GM19452 (cell line): ENCODE measurements at regions not wholly inside any gene's neighbourhood (a gene's known extent, or its start where the extent isn't known, plus 50 kb on each side); places are given as distances from the start of the nearest gene placed in this dataset.
A peak's percentile ranks its signal among the peaks of the same experiment; 100 is the strongest.

Experiments used
- ATAC-seq: cut with Tn5 transposase; IDR thresholded peaks from one replicate; pipeline ENCODE4 v1.9.1; 2021; ENCODE audit not compliant: unreplicated experiment

GRCh38 chr12:126708492-126708896, 1558.5 kb upstream of the TMEM132C start:
- ATAC-seq = no peak

DNA sequence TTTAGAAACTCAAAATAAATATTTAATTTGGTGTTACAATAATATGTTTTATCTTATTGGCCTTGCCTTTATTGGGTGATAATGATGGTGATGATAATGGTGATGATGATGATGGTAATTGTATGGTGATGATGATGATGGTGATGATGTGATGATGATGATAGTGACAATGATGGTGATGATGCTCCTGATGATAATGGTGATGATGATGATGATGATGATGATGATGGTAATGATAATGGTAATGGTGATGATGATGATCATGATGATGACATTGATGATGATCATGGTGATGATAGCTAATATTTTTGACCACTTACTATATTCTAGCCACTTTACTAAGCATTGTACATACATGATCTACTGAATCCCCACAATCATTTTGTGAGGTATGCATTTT, 1548.6 kb upstream of the TMEM132C start:
- no peak for ATAC-seq

- no peak for ATAC-seq
Observed at GRCh38 chr12:126719912-126720705, 1546.9 kb upstream of the TMEM132C start.

DNA sequence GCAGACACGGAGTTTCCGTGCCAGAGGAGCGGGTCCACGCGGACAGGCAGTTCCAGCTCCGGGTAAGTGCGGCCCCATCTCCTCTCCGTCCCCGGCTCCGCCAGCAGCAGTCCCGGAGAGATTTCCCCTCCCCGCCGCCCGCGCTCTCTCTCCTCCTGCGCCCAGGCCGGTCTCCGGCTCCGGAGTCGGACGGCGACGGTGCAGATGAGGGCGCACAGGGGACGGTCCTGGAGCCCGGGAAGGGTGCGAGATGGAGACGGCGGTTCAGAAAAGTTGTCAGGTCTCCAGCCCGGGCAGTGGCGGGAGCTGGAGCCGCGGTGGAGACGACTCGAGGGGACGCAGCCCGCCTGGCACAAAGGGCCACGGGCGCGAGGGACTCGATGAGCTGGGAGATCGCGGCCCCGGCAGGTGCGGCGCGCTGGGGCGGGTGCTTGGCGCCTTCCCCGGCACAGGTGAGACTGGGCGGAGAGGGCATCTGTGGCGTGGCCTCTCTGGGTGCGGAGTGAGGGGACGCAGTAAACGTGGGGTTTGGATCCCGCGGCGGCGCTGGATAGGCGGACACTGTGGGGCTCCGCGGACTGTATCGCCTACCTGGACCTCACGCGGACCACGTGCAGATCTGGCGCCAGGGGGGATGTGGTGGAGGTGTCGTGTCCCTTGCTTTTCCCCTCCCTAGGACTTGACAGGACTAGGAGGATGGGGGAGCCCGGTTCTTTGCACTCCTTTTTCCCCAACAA, 1540.3 kb upstream of the TMEM132C start:
- ATAC-seq = no peak

DNA sequence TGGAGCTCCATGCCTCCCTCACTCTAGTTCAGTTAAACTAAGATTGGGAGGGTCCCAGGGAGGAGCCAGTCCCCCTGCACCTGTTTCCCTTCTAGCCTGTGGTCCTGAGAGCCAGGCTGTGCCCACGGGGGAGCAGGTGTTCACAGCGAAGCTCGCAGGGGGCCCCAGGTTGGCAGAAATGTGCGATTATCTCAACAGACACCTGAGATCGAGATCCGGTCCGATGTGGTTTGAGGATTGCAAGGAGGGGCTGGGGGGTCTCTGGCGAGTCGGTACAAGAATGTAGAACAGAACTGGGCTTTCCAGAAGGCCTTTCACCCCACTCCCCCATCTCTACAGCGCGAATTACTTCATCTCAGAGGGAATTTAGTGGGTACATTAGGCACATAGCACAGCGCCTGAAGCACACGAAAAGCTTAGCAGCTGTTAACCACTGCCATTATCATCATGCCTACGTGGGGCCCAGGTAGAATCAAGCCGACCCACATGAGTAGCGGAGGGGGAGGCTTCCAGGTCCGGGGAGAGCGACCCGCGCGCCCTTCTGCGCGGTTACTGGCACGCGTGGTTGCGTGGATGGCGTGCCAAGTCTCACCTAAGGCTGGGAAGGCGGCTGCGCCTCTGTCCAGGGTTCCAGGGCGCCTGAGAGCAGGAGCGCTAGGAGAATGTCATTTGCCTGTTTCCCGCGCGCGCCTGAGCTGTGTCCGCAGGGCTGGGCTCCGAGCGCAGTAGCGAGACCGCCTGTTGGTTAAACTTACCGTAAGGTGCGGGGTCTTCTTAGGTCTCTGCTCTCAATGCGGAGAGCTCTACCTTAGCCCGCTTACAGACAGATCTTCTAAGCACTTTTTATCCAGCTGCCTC, 1539.5 kb upstream of the TMEM132C start:
- ATAC-seq = no peak

GRCh38 chr12:126734296-126734695, 1532.7 kb upstream of the TMEM132C start:
- no peak for ATAC-seq

GRCh38 chr12:126734710-126735109, 1532.3 kb upstream of the TMEM132C start:
- no peak for ATAC-seq

GRCh38 chr12:126741536-126742240, 1525.3 kb upstream of the TMEM132C start:
- ATAC-seq = no peak

DNA sequence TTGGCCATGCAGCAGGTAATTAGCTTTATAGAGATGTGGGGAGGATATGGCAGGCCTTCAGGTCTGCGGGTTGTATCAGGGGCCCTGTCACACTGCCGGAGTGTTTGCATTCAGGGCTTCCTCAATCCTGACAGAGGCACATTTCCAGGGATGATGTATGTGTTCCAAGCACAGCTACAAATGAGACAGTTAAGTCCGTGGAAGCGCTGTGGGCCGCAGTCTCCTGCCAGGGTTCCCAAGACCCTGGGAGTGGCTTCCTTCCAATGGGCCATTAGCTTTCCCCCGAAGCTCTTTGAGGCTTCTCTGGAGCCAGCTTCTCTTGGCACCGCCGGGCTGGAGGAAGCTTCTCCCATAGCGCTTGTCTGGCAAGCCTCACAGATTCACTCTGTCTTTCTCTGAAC, 1524.7 kb upstream of the TMEM132C start:
- no peak for ATAC-seq

DNA sequence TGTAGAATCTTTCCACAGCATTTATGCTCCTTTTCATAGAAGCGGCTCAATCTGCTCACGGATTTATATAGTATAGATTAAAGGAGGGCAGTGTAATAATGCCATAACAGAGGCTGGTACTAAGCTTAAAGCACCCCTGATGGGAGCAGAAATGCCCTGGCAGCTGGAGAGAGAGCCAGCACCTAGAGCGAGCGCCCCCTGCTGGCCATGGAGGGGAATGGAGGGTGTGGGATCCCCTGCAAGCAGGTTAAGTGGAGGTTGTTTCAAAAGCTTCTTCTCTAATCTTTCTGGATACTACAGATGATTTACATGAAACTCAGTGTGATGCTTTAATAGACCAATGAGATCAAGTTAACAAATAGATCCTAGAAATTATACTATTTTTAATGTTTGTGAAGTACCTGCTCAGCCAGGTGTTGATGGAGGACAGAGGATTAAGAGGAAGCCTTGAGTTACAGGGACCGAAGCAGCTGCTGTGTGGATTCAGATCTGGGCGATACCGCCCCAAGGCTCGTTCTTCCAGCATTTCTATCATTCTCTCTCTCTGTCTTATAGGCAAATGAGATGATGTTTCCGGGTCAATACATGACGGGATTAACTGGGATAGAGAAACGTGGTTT, 1519.3 kb upstream of the TMEM132C start:
- no peak for ATAC-seq

- no peak for ATAC-seq
Observed at GRCh38 chr12:126752021-126752420, 1514.9 kb upstream of the TMEM132C start.

- ATAC-seq = no peak
Observed at GRCh38 chr12:126757326-126757725, 1509.6 kb upstream of the TMEM132C start.

DNA sequence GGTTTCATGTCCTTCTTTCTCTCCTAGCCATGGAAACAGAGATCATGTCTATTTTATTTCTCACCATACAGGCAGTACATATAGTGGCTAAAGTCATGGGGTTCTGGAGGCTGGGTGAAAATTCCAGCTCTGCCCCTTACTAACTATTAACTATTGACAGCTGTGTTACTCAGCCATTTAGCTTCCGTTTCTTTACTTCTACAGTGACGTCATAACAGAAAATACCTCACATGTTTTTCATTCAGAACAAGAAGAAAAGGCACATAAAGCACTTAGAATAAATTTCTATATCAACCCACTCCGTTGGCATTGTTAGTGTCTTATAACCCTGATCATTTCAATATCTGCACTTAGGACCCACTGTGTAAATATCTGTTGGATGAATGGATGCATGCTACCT, 1506.9 kb upstream of the TMEM132C start:
- no peak for ATAC-seq

- ATAC-seq = no peak
Observed at GRCh38 chr12:126761420-126761819, 1505.5 kb upstream of the TMEM132C start.

- no peak for ATAC-seq
Observed at GRCh38 chr12:126762150-126762549, 1504.8 kb upstream of the TMEM132C start.

DNA sequence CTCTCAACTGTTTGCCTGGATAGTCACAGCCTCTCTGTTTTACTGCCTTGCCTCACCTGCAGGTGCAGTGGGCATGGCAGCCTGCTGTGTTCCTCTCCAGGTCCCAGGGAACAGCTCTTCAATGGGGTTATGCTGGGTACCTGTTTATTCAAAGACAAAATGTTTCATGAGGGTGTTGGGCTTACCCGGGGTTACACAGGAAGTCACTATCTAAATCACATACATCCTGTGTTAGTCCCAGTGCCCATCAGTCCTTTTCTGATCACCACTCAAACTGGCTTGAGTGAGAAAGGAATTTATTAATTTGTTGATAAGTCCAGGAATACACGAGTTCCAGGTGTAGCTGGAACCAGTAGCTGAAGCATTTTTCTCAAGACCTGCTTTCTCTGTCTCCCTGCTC, 1503.6 kb upstream of the TMEM132C start:
- no peak for ATAC-seq

- no peak for ATAC-seq
Observed at GRCh38 chr12:126767334-126767733, 1499.6 kb upstream of the TMEM132C start.

GRCh38 chr12:126768517-126768916, 1498.5 kb upstream of the TMEM132C start:
- ATAC-seq = no peak

- ATAC-seq = no peak
Observed at GRCh38 chr12:126770188-126770587, 1496.8 kb upstream of the TMEM132C start.

DNA sequence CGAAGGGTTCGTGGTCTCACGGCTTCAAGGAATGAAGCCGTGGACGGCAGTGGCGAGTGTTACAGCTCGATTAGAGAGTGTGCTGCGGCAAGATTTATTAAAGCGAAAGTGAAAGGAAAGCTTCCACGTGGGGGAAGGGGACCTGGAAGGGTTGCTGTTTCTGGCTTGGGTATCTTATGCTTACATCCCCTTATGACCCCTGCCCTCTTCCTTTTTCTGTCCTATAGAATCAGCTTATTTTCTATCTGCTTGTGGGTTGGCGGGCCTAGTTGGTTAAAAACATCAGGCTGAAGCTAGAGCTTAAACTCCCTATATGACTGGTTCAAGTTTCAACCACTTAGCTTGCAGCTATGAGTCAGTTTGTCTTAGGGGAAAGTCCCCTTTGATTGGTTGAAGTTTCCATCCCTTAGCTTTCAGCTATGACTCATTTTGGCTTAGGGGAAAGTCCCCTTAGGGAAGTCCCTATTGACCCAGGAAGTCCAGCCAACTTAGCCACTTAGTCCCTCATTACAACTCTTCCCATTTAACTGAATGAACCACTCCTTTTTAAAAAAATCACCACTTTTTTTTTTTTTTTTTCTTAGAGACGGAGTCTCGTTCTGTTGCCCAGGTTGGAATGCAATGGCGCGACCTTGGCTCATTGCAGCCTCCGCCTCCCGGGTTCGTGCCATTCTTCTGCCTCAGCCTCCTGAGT, 1494.7 kb upstream of the TMEM132C start:
- peak; percentile 78 for ATAC-seq
